ENCODE measurements at regions not wholly inside any gene's neighbourhood (a gene's known extent, or its start where the extent isn't known, plus 50 kb on each side); places are given as distances from the start of the nearest gene placed in this dataset.

- H3K18ac ChIP-seq (ENCODE audit: low read length), result no peak overlapping the region
- no peak overlapping the region for H2BK120ac ChIP-seq (ENCODE audit: low read depth, low read length)
Observed at GRCh38 chr5:18551716-18552115, 917.5 kb downstream of the TAF11L14 start.

DNA sequence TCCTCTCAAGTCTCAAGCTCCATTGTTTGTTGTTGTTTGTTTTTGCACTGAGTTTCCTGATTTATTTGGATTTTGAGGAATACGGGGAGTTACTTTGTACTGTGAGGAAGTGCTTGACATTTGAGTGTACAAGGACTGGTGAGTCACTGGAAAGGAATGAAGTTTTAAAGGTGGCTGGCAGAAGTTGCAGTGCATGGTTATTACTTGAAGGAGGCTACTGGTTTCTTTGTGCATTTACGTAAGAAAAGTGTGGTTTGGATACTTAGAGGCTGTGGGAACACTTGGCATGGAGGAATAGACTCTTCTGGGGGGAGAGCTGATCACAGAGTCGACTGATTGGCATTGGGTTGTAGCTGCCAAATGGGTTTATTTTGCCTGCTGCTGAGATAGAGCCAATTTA, 919.0 kb downstream of the TAF11L14 start:
- Histone ChIP-seq H3K79me1 (ENCODE audit: low read length) (no peaks in the 10 kb centered on the region), H2BK15ac (replicated peaks; ENCODE audit: low read depth) (no peak overlapping the region), H3K4ac (ENCODE audit: low read depth, low read length) (no peak overlapping the region), H2BK120ac (ENCODE audit: low read depth, low read length) (no peak overlapping the region), H3K56ac (ENCODE audit: low read length) (no peak overlapping the region), H3K27ac (ENCODE audit: low read depth, low read length) (no peak overlapping the region), H3K9ac (ENCODE audit: low read length) (no peak overlapping the region), H3K79me2 (ENCODE audit: control insufficient read depth, insufficient read depth, low read length) (no peaks in the 10 kb centered on the region), H4K5ac (ENCODE audit: low read length) (no peak overlapping the region), H2AK5ac (ENCODE audit: low read length) (no peak overlapping the region), H3K4me2 (ENCODE audit: low read length) (no peak overlapping the region), H3K4me1 (ENCODE audit: control insufficient read depth, low read depth, low read length) (no peaks in the 10 kb centered on the region), H2BK5ac (ENCODE audit: low read length) (no peak overlapping the region), H3K23ac (ENCODE audit: low read length) (no peak overlapping the region), H3K4me3 (ENCODE audit: low read length) (no peak overlapping the region), H3K18ac (ENCODE audit: low read length) (no peak overlapping the region), H4K8ac (ENCODE audit: low read depth, low read length) (no peak overlapping the region), H3K27me3 (ENCODE audit: insufficient read depth, low read length, poor library complexity) (no peaks in the 10 kb centered on the region), H3K36me3 (ENCODE audit: control insufficient read depth, insufficient read depth, low read length) (no peaks in the 10 kb centered on the region)
- WGBS (ENCODE audit: extremely low coverage, insufficient coverage, low lambda C conversion rate), result no CpG with 5 or more reads among the region's 3 CpGs
- DNase-seq, result peak; percentile 39

More at GRCh38 chr5:18551716-18552115, 917.5 kb downstream of the TAF11L14 start:
- H3K4me2 ChIP-seq (ENCODE audit: low read length), result no peak overlapping the region
- no CpG with 5 or more reads among the region's 18 CpGs for WGBS (ENCODE audit: extremely low coverage, insufficient coverage, low lambda C conversion rate)
- no peak overlapping the region for H2BK15ac ChIP-seq (replicated peaks; ENCODE audit: low read depth)
- no peaks in the 10 kb centered on the region for H3K36me3 ChIP-seq (ENCODE audit: control insufficient read depth, insufficient read depth, low read length)
- H2BK5ac ChIP-seq (ENCODE audit: low read length), result no peak overlapping the region
- H3K9ac ChIP-seq (ENCODE audit: low read length), result no peak overlapping the region
- no peak overlapping the region for H3K4ac ChIP-seq (ENCODE audit: low read depth, low read length)
- no peak overlapping the region for H4K8ac ChIP-seq (ENCODE audit: low read depth, low read length)
- no peaks in the 10 kb centered on the region for H3K4me1 ChIP-seq (ENCODE audit: control insufficient read depth, low read depth, low read length)
- no peaks in the 10 kb centered on the region for H3K79me2 ChIP-seq (ENCODE audit: control insufficient read depth, insufficient read depth, low read length)
- H2AK5ac ChIP-seq (ENCODE audit: low read length), result no peak overlapping the region
- DNase-seq, result no peak
- H3K27ac ChIP-seq (ENCODE audit: low read depth, low read length), result no peak overlapping the region
- H3K23ac ChIP-seq (ENCODE audit: low read length), result no peak overlapping the region
- H3K56ac ChIP-seq (ENCODE audit: low read length), result no peak overlapping the region
- H4K5ac ChIP-seq (ENCODE audit: low read length), result no peak overlapping the region
- H3K27me3 ChIP-seq (ENCODE audit: insufficient read depth, low read length, poor library complexity), result no peaks in the 10 kb centered on the region
- no peaks in the 10 kb centered on the region for H3K79me1 ChIP-seq (ENCODE audit: low read length)
- H3K4me3 ChIP-seq (ENCODE audit: low read length), result no peak overlapping the region

DNA sequence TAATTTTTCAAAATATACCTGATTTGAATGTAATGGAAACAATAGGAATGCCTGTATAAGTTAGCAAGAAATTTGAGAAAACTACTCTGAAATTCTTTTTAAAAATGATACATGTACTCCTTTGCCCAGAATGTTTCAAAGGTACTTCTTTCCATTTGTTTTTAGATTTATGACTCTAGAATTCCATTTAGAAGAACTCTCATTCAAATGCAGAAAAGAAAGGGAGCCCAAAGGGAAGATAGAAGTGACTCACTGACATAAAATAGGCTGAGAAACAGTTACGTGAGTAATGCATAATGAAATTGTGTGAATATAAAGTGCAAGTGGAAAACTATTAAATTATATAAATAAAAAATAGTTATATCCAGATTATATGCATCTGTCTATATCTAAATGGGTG, 926.3 kb downstream of the TAF11L14 start:
- Histone ChIP-seq H3K27ac (ENCODE audit: low read depth, low read length) (no peak overlapping the region), H2BK120ac (ENCODE audit: low read depth, low read length) (no peak overlapping the region), H2BK5ac (ENCODE audit: low read length) (no peak overlapping the region), H3K23ac (ENCODE audit: low read length) (no peak overlapping the region), H3K56ac (ENCODE audit: low read length) (no peak overlapping the region), H2BK15ac (replicated peaks; ENCODE audit: low read depth) (no peak overlapping the region), H3K79me1 (ENCODE audit: low read length) (no peaks in the 10 kb centered on the region), H3K4ac (ENCODE audit: low read depth, low read length) (no peak overlapping the region), H3K79me2 (ENCODE audit: control insufficient read depth, insufficient read depth, low read length) (no peaks in the 10 kb centered on the region), H3K18ac (ENCODE audit: low read length) (no peak overlapping the region), H3K36me3 (ENCODE audit: control insufficient read depth, insufficient read depth, low read length) (no peaks in the 10 kb centered on the region), H3K4me2 (ENCODE audit: low read length) (no peak overlapping the region), H3K4me3 (ENCODE audit: low read length) (no peak overlapping the region), H3K4me1 (ENCODE audit: control insufficient read depth, low read depth, low read length) (no peaks in the 10 kb centered on the region), H4K8ac (ENCODE audit: low read depth, low read length) (no peak overlapping the region), H2AK5ac (ENCODE audit: low read length) (no peak overlapping the region), H3K9ac (ENCODE audit: low read length) (no peak overlapping the region), H4K5ac (ENCODE audit: low read length) (no peak overlapping the region), H3K27me3 (ENCODE audit: insufficient read depth, low read length, poor library complexity) (no peaks in the 10 kb centered on the region)
- WGBS (ENCODE audit: extremely low coverage, insufficient coverage, low lambda C conversion rate), result no CpG with 5 or more reads among the region's 1 CpG
- DNase-seq, result no peak

DNA sequence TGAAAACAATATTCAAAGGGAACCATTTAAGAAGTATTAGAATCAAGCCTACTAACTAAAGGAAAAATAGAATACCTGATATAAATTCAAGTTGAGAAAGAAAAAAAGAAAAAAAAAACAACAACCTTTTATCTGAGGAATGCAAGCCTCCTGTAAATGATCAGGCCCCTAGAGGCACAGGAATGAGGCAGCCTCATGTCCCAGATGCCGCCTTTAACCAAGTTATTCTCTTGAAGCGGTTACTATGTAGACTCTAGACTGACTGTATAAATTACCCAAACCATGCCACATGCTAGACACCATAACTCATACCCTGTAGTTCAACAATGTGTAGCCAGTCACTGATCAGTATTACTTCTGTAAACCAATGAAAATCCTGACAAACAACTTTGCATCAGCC, 929.6 kb downstream of the TAF11L14 start:
- H3K4ac ChIP-seq (ENCODE audit: low read depth, low read length), result no peak overlapping the region
- H3K56ac ChIP-seq (ENCODE audit: low read length), result no peak overlapping the region
- H3K4me2 ChIP-seq (ENCODE audit: low read length), result no peak overlapping the region
- H3K27me3 ChIP-seq (ENCODE audit: insufficient read depth, low read length, poor library complexity), result no peaks in the 10 kb centered on the region
- H3K4me3 ChIP-seq (ENCODE audit: low read length), result no peak overlapping the region
- peak; percentile 47 for DNase-seq
- H3K23ac ChIP-seq (ENCODE audit: low read length), result no peak overlapping the region
- no peak overlapping the region for H2BK15ac ChIP-seq (replicated peaks; ENCODE audit: low read depth)
- H2BK5ac ChIP-seq (ENCODE audit: low read length), result no peak overlapping the region
- no peaks in the 10 kb centered on the region for H3K4me1 ChIP-seq (ENCODE audit: control insufficient read depth, low read depth, low read length)
- WGBS (ENCODE audit: extremely low coverage, insufficient coverage, low lambda C conversion rate), result no CpG with 5 or more reads among the region's 2 CpGs
- no peak overlapping the region for H3K27ac ChIP-seq (ENCODE audit: low read depth, low read length)
- H3K36me3 ChIP-seq (ENCODE audit: control insufficient read depth, insufficient read depth, low read length), result no peaks in the 10 kb centered on the region
- no peak overlapping the region for H3K9ac ChIP-seq (ENCODE audit: low read length)
- H3K79me1 ChIP-seq (ENCODE audit: low read length), result no peaks in the 10 kb centered on the region
- H4K8ac ChIP-seq (ENCODE audit: low read depth, low read length), result no peak overlapping the region
- no peaks in the 10 kb centered on the region for H3K79me2 ChIP-seq (ENCODE audit: control insufficient read depth, insufficient read depth, low read length)
- no peak overlapping the region for H4K5ac ChIP-seq (ENCODE audit: low read length)
- H2BK120ac ChIP-seq (ENCODE audit: low read depth, low read length), result no peak overlapping the region
- H2AK5ac ChIP-seq (ENCODE audit: low read length), result no peak overlapping the region
- H3K18ac ChIP-seq (ENCODE audit: low read length), result no peak overlapping the region

DNA sequence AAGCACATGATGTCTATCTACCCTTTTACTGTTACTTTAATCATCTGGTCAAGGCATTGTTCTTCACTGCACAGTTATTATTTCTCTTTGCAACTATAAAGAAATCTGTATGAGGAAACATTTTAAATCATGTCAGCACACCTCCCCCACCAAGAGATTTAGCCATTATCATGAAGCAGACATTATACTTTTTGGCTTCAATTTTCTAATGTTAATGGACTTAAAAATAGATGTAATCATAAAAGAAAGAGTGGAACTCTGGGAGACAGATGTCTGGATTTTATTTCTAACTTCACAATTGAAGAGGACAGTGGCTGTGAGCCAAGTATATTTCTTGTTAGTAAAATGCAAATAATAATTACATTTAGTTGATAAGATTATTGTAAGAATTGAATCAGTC, 932.4 kb downstream of the TAF11L14 start:
- H3K79me2 ChIP-seq (ENCODE audit: control insufficient read depth, insufficient read depth, low read length), result no peaks in the 10 kb centered on the region
- H3K4me2 ChIP-seq (ENCODE audit: low read length), result no peak overlapping the region
- H3K4me1 ChIP-seq (ENCODE audit: control insufficient read depth, low read depth, low read length), result no peaks in the 10 kb centered on the region
- H3K56ac ChIP-seq (ENCODE audit: low read length), result no peak overlapping the region
- no peak overlapping the region for H3K4ac ChIP-seq (ENCODE audit: low read depth, low read length)
- DNase-seq, result no peak
- H3K9ac ChIP-seq (ENCODE audit: low read length), result no peak overlapping the region
- H3K27me3 ChIP-seq (ENCODE audit: insufficient read depth, low read length, poor library complexity), result no peaks in the 10 kb centered on the region
- no peak overlapping the region for H3K4me3 ChIP-seq (ENCODE audit: low read length)
- H3K36me3 ChIP-seq (ENCODE audit: control insufficient read depth, insufficient read depth, low read length), result no peaks in the 10 kb centered on the region
- no peak overlapping the region for H3K23ac ChIP-seq (ENCODE audit: low read length)
- H4K8ac ChIP-seq (ENCODE audit: low read depth, low read length), result no peak overlapping the region
- no peaks in the 10 kb centered on the region for H3K79me1 ChIP-seq (ENCODE audit: low read length)
- H2BK5ac ChIP-seq (ENCODE audit: low read length), result no peak overlapping the region
- H2BK15ac ChIP-seq (replicated peaks; ENCODE audit: low read depth), result no peak overlapping the region
- H3K18ac ChIP-seq (ENCODE audit: low read length), result no peak overlapping the region
- H2BK120ac ChIP-seq (ENCODE audit: low read depth, low read length), result no peak overlapping the region
- H4K5ac ChIP-seq (ENCODE audit: low read length), result no peak overlapping the region
- H2AK5ac ChIP-seq (ENCODE audit: low read length), result no peak overlapping the region
- H3K27ac ChIP-seq (ENCODE audit: low read depth, low read length), result no peak overlapping the region

- Histone ChIP-seq H4K5ac (ENCODE audit: low read length) (no peak overlapping the region), H3K4me3 (ENCODE audit: low read length) (no peak overlapping the region), H3K79me1 (ENCODE audit: low read length) (no peaks in the 10 kb centered on the region), H2BK15ac (replicated peaks; ENCODE audit: low read depth) (no peak overlapping the region), H3K4ac (ENCODE audit: low read depth, low read length) (no peak overlapping the region), H3K56ac (ENCODE audit: low read length) (no peak overlapping the region), H3K9ac (ENCODE audit: low read length) (no peak overlapping the region), H3K27ac (ENCODE audit: low read depth, low read length) (no peak overlapping the region), H3K36me3 (ENCODE audit: control insufficient read depth, insufficient read depth, low read length) (no peaks in the 10 kb centered on the region), H4K8ac (ENCODE audit: low read depth, low read length) (no peak overlapping the region), H3K18ac (ENCODE audit: low read length) (no peak overlapping the region), H2BK5ac (ENCODE audit: low read length) (no peak overlapping the region), H3K23ac (ENCODE audit: low read length) (no peak overlapping the region), H3K4me2 (ENCODE audit: low read length) (no peak overlapping the region), H3K4me1 (ENCODE audit: control insufficient read depth, low read depth, low read length) (no peaks in the 10 kb centered on the region), H3K79me2 (ENCODE audit: control insufficient read depth, insufficient read depth, low read length) (no peaks in the 10 kb centered on the region), H3K27me3 (ENCODE audit: insufficient read depth, low read length, poor library complexity) (no peaks in the 10 kb centered on the region), H2BK120ac (ENCODE audit: low read depth, low read length) (no peak overlapping the region), H2AK5ac (ENCODE audit: low read length) (no peak overlapping the region)
- WGBS (ENCODE audit: extremely low coverage, insufficient coverage, low lambda C conversion rate), result no CpG with 5 or more reads among the region's 4 CpGs
- DNase-seq, result no peak
Observed at GRCh38 chr5:18576586-18576985, 942.3 kb downstream of the TAF11L14 start.
